ENCODE measurements at regions not wholly inside any gene's neighbourhood (a gene's known extent, or its start where the extent isn't known, plus 50 kb on each side); places are given as distances from the start of the nearest gene placed in this dataset.

- no peaks in the 10 kb centered on the region for H3K36me3 Mint-ChIP-seq (ENCODE audit: insufficient read depth)
- DNase-seq (ENCODE audit: low spot score, unreplicated experiment): no peak
- no peaks in the 10 kb centered on the region for H3K9me3 Mint-ChIP-seq (ENCODE audit: low read depth)
- H3K4me1 Mint-ChIP-seq (ENCODE audit: low read depth): peaks cover 9% of the 10 kb centered on the region
- no peak for TF ChIP-seq CTCF (IDR thresholded peaks at IDR 0.05; ENCODE audit: unreplicated experiment)
- no peak overlapping the region for H3K27ac Mint-ChIP-seq
- H3K27me3 Mint-ChIP-seq: peaks cover 6% of the 10 kb centered on the region
- H3K4me3 Mint-ChIP-seq (ENCODE audit: low read depth): no peak overlapping the region
These were observed 256.7 kb upstream of the NPVF start for GRCh38 chr7:25485026-25485425.

GRCh38 chr7:25486656-25487055, 258.4 kb upstream of the NPVF start:
- H3K4me3 Mint-ChIP-seq (ENCODE audit: low read depth): no peak overlapping the region
- DNase-seq (ENCODE audit: low spot score, unreplicated experiment): no peak
- no peaks in the 10 kb centered on the region for H3K9me3 Mint-ChIP-seq (ENCODE audit: low read depth)
- no peaks in the 10 kb centered on the region for H3K36me3 Mint-ChIP-seq (ENCODE audit: insufficient read depth)
- H3K27ac Mint-ChIP-seq: no peak overlapping the region
- TF ChIP-seq CTCF (IDR thresholded peaks at IDR 0.05; ENCODE audit: unreplicated experiment): no peak
- peaks cover 6% of the 10 kb centered on the region for H3K27me3 Mint-ChIP-seq
- H3K4me1 Mint-ChIP-seq (ENCODE audit: low read depth): peaks cover 14% of the 10 kb centered on the region

- TF ChIP-seq CTCF (IDR thresholded peaks at IDR 0.05; ENCODE audit: unreplicated experiment): no peak
- Mint-ChIP-seq H3K27ac (no peak overlapping the region), H3K4me3 (ENCODE audit: low read depth) (no peak overlapping the region), H3K27me3 (no peaks in the 10 kb centered on the region), H3K4me1 (ENCODE audit: low read depth) (peaks cover 21% of the 10 kb centered on the region), H3K9me3 (ENCODE audit: low read depth) (no peaks in the 10 kb centered on the region), H3K36me3 (ENCODE audit: insufficient read depth) (no peaks in the 10 kb centered on the region)
- no peak for DNase-seq (ENCODE audit: low spot score, unreplicated experiment)
These were observed 265.6 kb upstream of the NPVF start for GRCh38 chr7:25493805-25494366.

GRCh38 chr7:25494896-25495295, 266.6 kb upstream of the NPVF start:
- no peaks in the 10 kb centered on the region for H3K36me3 Mint-ChIP-seq (ENCODE audit: insufficient read depth)
- DNase-seq (ENCODE audit: low spot score, unreplicated experiment): no peak
- H3K4me3 Mint-ChIP-seq (ENCODE audit: low read depth): no peak overlapping the region
- no peak for TF ChIP-seq CTCF (IDR thresholded peaks at IDR 0.05; ENCODE audit: unreplicated experiment)
- no peaks in the 10 kb centered on the region for H3K27me3 Mint-ChIP-seq
- H3K4me1 Mint-ChIP-seq (ENCODE audit: low read depth): peaks cover 21% of the 10 kb centered on the region
- H3K9me3 Mint-ChIP-seq (ENCODE audit: low read depth): no peaks in the 10 kb centered on the region
- H3K27ac Mint-ChIP-seq: peak overlapping the region; percentile 84

GRCh38 chr7:25495342-25496250, 267.3 kb upstream of the NPVF start:
- Mint-ChIP-seq H3K36me3 (ENCODE audit: insufficient read depth) (no peaks in the 10 kb centered on the region), H3K4me3 (ENCODE audit: low read depth) (no peak overlapping the region), H3K9me3 (ENCODE audit: low read depth) (no peaks in the 10 kb centered on the region), H3K27ac (peak overlapping the region; percentile 84), H3K27me3 (no peaks in the 10 kb centered on the region), H3K4me1 (ENCODE audit: low read depth) (peaks cover 19% of the 10 kb centered on the region)
- TF ChIP-seq CTCF (IDR thresholded peaks at IDR 0.05; ENCODE audit: unreplicated experiment): no peak
- no peak for DNase-seq (ENCODE audit: low spot score, unreplicated experiment)

Measured in progenitor cell of endocrine pancreas (in vitro differentiated cells).